ENCODE measurements at regions not wholly inside any gene's neighbourhood (a gene's known extent, or its start where the extent isn't known, plus 50 kb on each side); places are given as distances from the start of the nearest gene placed in this dataset.

DNA sequence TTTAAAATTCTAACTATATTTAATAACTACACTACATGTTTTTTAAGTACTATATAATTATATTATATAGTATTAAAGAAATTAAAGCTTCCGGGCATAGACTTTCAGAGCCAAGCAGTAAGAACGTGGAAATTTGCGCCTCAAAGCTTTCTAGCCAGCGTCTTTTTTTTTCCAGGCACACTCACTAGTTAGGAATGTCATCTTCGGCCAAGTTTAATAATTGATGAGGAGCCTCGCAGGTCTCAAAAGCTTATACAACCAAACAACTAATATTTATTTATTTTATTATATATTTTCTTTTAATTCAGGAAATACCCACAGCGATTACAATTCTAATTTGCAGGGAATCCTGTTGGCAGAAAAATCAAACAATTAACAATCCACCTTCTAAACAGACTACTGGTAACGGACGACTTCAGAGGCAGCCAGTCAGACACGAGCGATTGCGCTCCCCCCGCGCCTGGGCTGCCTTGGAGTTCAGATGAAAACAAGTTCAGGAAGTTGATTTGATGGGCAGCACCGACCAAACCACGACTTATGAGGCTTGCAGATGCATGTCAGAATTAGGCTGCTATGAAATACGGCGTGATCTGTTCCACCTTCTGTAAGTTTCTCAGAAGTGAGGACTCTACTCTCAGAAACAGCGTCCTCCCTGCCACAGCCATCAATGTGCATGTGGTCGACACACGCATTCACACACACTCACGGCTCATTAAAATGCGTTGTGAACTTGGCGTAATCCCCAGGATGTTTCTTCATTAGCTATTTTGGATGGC, 431.8 kb upstream of the MGMT start:
- no peak for TF ChIP-seq SMYD3 (CRISPR knock-in tag; IDR thresholded peaks at IDR 0.05)
- TF ChIP-seq IKZF4 (CRISPR knock-in tag; IDR thresholded peaks at IDR 0.05; ENCODE audit: borderline replicate concordance, low read depth, not compliant biosample characterization), result no peak
- no peak for TF ChIP-seq ZNF256 (CRISPR knock-in tag; conservative IDR thresholded peaks at IDR 0.05)
- TF ChIP-seq RFX5 (IDR thresholded peaks at IDR 0.05; ENCODE audit: low read depth, low read length), result no peak
- TF ChIP-seq, protein P1, sequence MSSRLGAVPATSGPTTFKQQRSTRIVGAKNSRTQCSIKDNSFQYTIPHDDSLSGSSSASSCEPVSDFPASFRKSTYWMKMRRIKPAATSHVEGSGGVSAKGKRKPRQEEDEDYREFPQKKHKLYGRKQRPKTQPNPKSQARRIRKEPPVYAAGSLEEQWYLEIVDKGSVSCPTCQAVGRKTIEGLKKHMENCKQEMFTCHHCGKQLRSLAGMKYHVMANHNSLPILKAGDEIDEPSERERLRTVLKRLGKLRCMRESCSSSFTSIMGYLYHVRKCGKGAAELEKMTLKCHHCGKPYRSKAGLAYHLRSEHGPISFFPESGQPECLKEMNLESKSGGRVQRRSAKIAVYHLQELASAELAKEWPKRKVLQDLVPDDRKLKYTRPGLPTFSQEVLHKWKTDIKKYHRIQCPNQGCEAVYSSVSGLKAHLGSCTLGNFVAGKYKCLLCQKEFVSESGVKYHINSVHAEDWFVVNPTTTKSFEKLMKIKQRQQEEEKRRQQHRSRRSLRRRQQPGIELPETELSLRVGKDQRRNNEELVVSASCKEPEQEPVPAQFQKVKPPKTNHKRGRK (CRISPR knock-in tag; IDR thresholded peaks at IDR 0.05), result no peak
- TF ChIP-seq ZNF282 (IDR thresholded peaks at IDR 0.05; ENCODE audit: partially characterized antibody), result no peak
- no peak for TF ChIP-seq ZNF230 (CRISPR knock-in tag; IDR thresholded peaks at IDR 0.05)
- Histone ChIP-seq H3K79me2 (ENCODE audit: insufficient read depth, low read length) (no peaks in the 10 kb centered on the region), H3K27ac (ENCODE audit: extremely low read length, insufficient read depth, low read length) (no peak overlapping the region), H3K36me3 (replicated peaks in 1 of 2; ENCODE audit: control insufficient read depth in 1 of 2, insufficient read depth in 2 of 2, low read length in 2 of 2) (no peaks in the 10 kb centered on the region), H2AFZ (ENCODE audit: low read length) (no peak overlapping the region), H3K4me1 (ENCODE audit: insufficient read depth, low read length) (no peaks in the 10 kb centered on the region), H3K9me3 (ENCODE audit: low read length) (no peaks in the 10 kb centered on the region), H3K4me3 (replicated peaks in 1 of 3; ENCODE audit: insufficient read depth in 1 of 3, low read depth in 2 of 3, low read length in 3 of 3) (no peak overlapping the region), H3K4me2 (ENCODE audit: low read depth, low read length) (no peak overlapping the region), H4K20me1 (ENCODE audit: insufficient read depth, low read length) (no peaks in the 10 kb centered on the region), H3K27me3 (ENCODE audit: control insufficient read depth in 1 of 2, insufficient read depth in 2 of 2, low read length in 2 of 2) (peaks cover 5 to 47% of the 10 kb centered on the region in 2 experiments; a peak in 4 of 5 replicates), H3K9ac (ENCODE audit: insufficient read depth, low read depth, low read length) (no peak overlapping the region)
- DNase-seq (ENCODE audit: low spot score), result no peak
- no TSS peak for BruUV-seq (replicated peaks)
- POLR2A ChIA-PET, result no interaction called here
- WGBS (ENCODE audit: low lambda C conversion rate), result 37% methylated on average over 22 of the region's 24 CpGs
- intact Hi-C loops (cut with micrococcal nuclease; ENCODE audit: unreplicated experiment), result no loop called here
- no peak for FAIRE-seq
- CTCF ChIA-PET (ENCODE audit: low intra/inter-chr PET ratio, low total read pairs), result no interaction called here
- in situ Hi-C loops (cut with HindIII; ENCODE audit: extremely low pct_ligation_motif_present, low pct_unique_long_range_greater_than_20kb), result no loop called here
- no peak for ATAC-seq

All from HepG2 (cell line).